Liver (tissue), 3 donors: ENCODE measurements at regions not wholly inside any gene's neighbourhood (a gene's known extent, or its start where the extent isn't known, plus 50 kb on each side); places are given as distances from the start of the nearest gene placed in this dataset.

Experiments
- RAD21 ChIP-seq, 2 donors: IDR thresholded peaks; 2 replicates each; pipeline ENCODE4 v1.6.1; 2016; ENCODE audit warnings: antibody characterized with exemption in 2 of 2, mild to moderate bottlenecking in 2 of 2
- TAF1 ChIP-seq: conservative IDR thresholded peaks from 2 replicates; pipeline ENCODE4 v1.6.1; 2016; ENCODE audit warnings: antibody characterized with exemption, mild to moderate bottlenecking
- TF ChIP-seq, protein P1 (sequence below): fragments of 150-350 bp; IDR thresholded peaks from 2 replicates; pipeline ENCODE4 v1.5.1; 2017; ENCODE audit warnings: improper control_type of control experiment, low read depth, low read length; ENCODE audit not compliant: missing input control
- TF ChIP-seq, protein P2 (sequence below): IDR thresholded peaks from 2 replicates; pipeline ENCODE4 v1.6.1; 2016; ENCODE audit warnings: antibody characterized with exemption, mild to moderate bottlenecking
- donor health status: healthy.
- donor health status: healthy.

DNA sequence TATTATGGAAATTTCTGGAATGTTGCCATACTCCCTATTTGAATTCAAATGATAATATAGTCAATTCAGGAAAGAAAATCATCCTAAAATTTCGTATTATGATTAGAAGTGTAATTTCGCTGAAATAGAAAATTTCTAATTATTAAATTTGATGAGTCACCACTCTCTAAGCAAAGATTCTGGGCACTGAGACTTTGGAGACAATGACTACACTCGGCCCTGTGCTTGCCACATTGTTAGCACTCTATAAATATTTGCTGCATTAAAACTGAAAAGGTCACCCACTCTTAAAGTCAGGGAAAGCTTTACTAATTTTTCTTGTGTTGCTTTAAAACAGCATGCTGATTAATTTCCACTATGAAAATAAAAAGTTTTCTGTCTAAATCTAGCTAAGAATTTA, 240.3 kb downstream of the TLE4 start:
- TF ChIP-seq, protein P1, sequence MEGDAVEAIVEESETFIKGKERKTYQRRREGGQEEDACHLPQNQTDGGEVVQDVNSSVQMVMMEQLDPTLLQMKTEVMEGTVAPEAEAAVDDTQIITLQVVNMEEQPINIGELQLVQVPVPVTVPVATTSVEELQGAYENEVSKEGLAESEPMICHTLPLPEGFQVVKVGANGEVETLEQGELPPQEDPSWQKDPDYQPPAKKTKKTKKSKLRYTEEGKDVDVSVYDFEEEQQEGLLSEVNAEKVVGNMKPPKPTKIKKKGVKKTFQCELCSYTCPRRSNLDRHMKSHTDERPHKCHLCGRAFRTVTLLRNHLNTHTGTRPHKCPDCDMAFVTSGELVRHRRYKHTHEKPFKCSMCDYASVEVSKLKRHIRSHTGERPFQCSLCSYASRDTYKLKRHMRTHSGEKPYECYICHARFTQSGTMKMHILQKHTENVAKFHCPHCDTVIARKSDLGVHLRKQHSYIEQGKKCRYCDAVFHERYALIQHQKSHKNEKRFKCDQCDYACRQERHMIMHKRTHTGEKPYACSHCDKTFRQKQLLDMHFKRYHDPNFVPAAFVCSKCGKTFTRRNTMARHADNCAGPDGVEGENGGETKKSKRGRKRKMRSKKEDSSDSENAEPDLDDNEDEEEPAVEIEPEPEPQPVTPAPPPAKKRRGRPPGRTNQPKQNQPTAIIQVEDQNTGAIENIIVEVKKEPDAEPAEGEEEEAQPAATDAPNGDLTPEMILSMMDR = no peak
- TF ChIP-seq, protein P2, sequence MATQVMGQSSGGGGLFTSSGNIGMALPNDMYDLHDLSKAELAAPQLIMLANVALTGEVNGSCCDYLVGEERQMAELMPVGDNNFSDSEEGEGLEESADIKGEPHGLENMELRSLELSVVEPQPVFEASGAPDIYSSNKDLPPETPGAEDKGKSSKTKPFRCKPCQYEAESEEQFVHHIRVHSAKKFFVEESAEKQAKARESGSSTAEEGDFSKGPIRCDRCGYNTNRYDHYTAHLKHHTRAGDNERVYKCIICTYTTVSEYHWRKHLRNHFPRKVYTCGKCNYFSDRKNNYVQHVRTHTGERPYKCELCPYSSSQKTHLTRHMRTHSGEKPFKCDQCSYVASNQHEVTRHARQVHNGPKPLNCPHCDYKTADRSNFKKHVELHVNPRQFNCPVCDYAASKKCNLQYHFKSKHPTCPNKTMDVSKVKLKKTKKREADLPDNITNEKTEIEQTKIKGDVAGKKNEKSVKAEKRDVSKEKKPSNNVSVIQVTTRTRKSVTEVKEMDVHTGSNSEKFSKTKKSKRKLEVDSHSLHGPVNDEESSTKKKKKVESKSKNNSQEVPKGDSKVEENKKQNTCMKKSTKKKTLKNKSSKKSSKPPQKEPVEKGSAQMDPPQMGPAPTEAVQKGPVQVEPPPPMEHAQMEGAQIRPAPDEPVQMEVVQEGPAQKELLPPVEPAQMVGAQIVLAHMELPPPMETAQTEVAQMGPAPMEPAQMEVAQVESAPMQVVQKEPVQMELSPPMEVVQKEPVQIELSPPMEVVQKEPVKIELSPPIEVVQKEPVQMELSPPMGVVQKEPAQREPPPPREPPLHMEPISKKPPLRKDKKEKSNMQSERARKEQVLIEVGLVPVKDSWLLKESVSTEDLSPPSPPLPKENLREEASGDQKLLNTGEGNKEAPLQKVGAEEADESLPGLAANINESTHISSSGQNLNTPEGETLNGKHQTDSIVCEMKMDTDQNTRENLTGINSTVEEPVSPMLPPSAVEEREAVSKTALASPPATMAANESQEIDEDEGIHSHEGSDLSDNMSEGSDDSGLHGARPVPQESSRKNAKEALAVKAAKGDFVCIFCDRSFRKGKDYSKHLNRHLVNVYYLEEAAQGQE = no peak
- TF ChIP-seq RAD21 (IDR thresholded peaks at IDR 0.05) = no peak
- no peak for TF ChIP-seq TAF1
